ENCODE measurements at regions not wholly inside any gene's neighbourhood (a gene's known extent, or its start where the extent isn't known, plus 50 kb on each side); places are given as distances from the start of the nearest gene placed in this dataset.

DNA sequence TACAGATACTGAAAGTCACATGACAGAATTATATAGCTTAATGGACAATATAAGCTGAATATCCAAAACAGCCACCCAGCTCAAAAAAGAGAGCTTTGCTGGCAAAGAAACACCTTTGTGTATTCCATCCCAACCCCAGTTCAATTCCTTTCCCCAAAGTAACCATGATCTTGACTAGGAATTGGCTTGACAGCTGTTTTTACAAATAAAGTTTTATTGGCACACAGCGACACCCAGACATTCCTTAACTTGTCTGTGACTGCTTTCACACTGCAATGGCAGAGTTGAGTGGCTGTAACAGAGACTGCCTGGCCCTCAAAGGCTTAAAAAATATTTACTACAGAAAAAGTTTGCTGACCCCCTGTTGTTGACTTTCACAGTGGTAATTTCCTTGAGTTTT lies 264.0 kb upstream of the TSHZ2 start:
- 0% methylated on average over 1 of the region's 1 CpG for WGBS (ENCODE audit: low lambda C conversion rate)
- H4K20me1 ChIP-seq (ENCODE audit: insufficient read depth, low read length), result no peaks in the 10 kb centered on the region
- intact Hi-C loops (cut with micrococcal nuclease; ENCODE audit: unreplicated experiment), result no loop called here
- ChIA-PET CTCF (ENCODE audit: low intra/inter-chr PET ratio, low total read pairs) (no interaction called here), POLR2A (no interaction called here)
- in situ Hi-C loops (cut with HindIII; ENCODE audit: extremely low pct_ligation_motif_present, low pct_unique_long_range_greater_than_20kb), result no loop called here
- no peak overlapping the region for H2AFZ ChIP-seq (ENCODE audit: low read length)
- H3K4me1 ChIP-seq (ENCODE audit: insufficient read depth, low read length), result no peaks in the 10 kb centered on the region
- DNase-seq (ENCODE audit: low spot score), result no peak
- no peak overlapping the region for H3K4me2 ChIP-seq (ENCODE audit: low read depth, low read length)
- no peak overlapping the region for H3K9ac ChIP-seq (ENCODE audit: insufficient read depth, low read depth, low read length)
- no peaks in the 10 kb centered on the region for H3K27me3 ChIP-seq (ENCODE audit: control insufficient read depth in 1 of 2, insufficient read depth in 2 of 2, low read length in 2 of 2)
- no peaks in the 10 kb centered on the region for H3K36me3 ChIP-seq (replicated peaks in 1 of 2; ENCODE audit: control insufficient read depth in 1 of 2, insufficient read depth in 2 of 2, low read length in 2 of 2)
- H3K4me3 ChIP-seq (replicated peaks in 1 of 3; ENCODE audit: insufficient read depth in 1 of 3, low read depth in 2 of 3, low read length in 3 of 3), result no peak overlapping the region
- TF ChIP-seq, protein P1, sequence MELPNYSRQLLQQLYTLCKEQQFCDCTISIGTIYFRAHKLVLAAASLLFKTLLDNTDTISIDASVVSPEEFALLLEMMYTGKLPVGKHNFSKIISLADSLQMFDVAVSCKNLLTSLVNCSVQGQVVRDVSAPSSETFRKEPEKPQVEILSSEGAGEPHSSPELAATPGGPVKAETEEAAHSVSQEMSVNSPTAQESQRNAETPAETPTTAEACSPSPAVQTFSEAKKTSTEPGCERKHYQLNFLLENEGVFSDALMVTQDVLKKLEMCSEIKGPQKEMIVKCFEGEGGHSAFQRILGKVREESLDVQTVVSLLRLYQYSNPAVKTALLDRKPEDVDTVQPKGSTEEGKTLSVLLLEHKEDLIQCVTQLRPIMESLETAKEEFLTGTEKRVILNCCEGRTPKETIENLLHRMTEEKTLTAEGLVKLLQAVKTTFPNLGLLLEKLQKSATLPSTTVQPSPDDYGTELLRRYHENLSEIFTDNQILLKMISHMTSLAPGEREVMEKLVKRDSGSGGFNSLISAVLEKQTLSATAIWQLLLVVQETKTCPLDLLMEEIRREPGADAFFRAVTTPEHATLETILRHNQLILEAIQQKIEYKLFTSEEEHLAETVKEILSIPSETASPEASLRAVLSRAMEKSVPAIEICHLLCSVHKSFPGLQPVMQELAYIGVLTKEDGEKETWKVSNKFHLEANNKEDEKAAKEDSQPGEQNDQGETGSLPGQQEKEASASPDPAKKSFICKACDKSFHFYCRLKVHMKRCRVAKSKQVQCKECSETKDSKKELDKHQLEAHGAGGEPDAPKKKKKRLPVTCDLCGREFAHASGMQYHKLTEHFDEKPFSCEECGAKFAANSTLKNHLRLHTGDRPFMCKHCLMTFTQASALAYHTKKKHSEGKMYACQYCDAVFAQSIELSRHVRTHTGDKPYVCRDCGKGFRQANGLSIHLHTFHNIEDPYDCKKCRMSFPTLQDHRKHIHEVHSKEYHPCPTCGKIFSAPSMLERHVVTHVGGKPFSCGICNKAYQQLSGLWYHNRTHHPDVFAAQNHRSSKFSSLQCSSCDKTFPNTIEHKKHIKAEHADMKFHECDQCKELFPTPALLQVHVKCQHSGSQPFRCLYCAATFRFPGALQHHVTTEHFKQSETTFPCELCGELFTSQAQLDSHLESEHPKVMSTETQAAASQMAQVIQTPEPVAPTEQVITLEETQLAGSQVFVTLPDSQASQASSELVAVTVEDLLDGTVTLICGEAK (IDR thresholded peaks at IDR 0.05), result no peak
- TF ChIP-seq, protein P1 (CRISPR knock-in tag; IDR thresholded peaks at IDR 0.05), result peak; percentile 93
- TF ChIP-seq, protein P2, sequence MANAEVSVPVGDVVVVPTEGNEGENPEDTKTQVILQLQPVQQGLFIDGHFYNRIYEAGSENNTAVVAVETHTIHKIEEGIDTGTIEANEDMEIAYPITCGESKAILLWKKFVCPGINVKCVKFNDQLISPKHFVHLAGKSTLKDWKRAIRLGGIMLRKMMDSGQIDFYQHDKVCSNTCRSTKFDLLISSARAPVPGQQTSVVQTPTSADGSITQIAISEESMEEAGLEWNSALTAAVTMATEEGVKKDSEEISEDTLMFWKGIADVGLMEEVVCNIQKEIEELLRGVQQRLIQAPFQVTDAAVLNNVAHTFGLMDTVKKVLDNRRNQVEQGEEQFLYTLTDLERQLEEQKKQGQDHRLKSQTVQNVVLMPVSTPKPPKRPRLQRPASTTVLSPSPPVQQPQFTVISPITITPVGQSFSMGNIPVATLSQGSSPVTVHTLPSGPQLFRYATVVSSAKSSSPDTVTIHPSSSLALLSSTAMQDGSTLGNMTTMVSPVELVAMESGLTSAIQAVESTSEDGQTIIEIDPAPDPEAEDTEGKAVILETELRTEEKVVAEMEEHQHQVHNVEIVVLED (CRISPR knock-in tag; IDR thresholded peaks at IDR 0.05; ENCODE audit: borderline replicate concordance), result no peak
- no peak for TF ChIP-seq ZNF605 (CRISPR knock-in tag; IDR thresholded peaks at IDR 0.05)
- TF ChIP-seq NFRKB (IDR thresholded peaks at IDR 0.05), result no peak
- TF ChIP-seq SAFB2 (CRISPR knock-in tag; IDR thresholded peaks at IDR 0.05; ENCODE audit: borderline replicate concordance, low read depth), result no peak
- no peaks in the 10 kb centered on the region for H3K9me3 ChIP-seq (ENCODE audit: low read length)
- no peaks in the 10 kb centered on the region for H3K79me2 ChIP-seq (ENCODE audit: insufficient read depth, low read length)
- no peak overlapping the region for H3K27ac ChIP-seq (ENCODE audit: extremely low read length, insufficient read depth, low read length)
- FAIRE-seq, result no peak
- no peak for ATAC-seq
- no TSS peak for BruUV-seq (replicated peaks)
